NOMO-1 treated with DMSO at 0.1 percent for 48 hours (cell line): ENCODE measurements at regions not wholly inside any gene's neighbourhood (a gene's known extent, or its start where the extent isn't known, plus 50 kb on each side); places are given as distances from the start of the nearest gene placed in this dataset.
"Not testable (repeated sequence)": the region's sequence is repeated elsewhere in the genome, so short reads cannot be mapped to it uniquely, and the experiment has no call there.

Source experiments
- DNase-seq: peaks from one replicate; lab custom pipeline; 2025; ENCODE audit not compliant: unreplicated experiment; lab: John Stamatoyannopoulos, UW

DNA sequence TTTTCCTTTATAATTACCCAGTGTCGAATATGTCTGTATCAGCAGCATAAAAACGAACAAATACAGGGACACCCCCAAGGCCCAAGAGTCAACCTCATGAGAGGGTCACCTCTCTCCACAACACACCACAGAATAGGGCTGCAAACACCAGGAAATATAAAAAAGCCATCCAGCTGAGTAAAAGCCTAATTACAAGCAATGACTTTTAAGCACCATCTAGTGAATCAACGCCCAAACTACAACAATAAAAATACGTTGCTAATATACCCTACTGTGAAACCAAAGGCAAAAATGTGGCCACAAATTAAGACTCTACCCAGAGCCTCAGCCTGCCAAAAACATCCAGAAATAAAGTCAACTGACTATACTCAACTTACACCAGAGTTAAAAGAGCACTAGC, 817.9 kb upstream of the NEGR1 start:
- DNase-seq: no peak

DNA sequence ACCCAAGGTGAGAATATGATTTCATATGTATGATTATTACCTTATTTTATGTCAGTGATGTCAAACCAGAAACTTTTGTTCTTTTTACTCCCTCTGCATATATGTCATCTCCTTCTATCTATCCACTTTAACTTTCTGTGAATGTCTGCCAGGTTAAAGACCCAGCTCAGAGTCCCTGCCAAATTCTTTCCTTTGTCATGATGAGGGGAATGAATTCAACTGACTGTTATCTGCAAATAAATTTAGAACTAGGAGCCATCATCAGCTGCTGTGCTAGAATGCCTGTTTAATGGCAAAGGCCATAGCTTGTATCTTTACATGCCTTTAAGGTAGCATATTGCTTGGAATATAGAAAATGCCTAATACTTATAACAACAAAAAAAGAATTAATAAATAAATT, 815.6 kb upstream of the NEGR1 start:
- no peak for DNase-seq

DNA sequence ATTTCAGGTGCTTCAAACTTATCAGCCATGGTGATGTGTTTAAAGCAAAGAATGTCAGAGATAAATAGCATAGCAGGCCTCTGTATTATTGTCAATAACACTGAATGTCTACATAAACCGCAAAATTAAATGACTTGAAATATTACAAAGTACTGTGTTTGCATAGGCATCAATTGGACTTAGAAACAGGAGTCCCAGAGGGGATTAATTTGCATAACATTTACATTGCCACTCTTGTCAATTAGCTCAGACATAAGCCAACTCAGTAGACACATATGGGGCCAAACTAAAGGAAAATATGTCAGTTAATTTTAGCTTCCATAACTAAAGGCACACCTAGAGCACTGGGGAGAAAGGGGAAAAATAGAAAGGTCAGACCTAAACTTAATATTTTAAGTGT, 814.5 kb upstream of the NEGR1 start:
- DNase-seq: no peak

DNA sequence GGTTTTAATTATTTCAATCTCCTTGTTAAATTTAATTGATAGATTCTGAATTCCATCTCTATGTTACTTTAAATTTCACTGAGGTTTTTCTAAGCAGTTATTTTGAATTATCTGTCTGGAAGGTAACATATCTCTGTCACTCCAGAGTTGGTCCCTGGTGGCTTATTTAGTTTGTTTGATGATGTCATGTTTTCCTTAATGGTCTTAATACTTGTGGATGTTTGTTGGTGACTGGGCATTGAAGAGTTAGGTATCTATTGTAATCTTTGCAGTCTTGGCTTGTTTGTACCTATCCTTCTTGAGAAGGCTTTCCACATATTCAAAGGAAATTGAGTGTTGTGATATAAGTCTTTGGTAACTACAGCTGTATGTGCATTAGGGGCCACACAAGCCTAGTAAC, 810.0 kb upstream of the NEGR1 start:
- DNase-seq: no peak

DNA sequence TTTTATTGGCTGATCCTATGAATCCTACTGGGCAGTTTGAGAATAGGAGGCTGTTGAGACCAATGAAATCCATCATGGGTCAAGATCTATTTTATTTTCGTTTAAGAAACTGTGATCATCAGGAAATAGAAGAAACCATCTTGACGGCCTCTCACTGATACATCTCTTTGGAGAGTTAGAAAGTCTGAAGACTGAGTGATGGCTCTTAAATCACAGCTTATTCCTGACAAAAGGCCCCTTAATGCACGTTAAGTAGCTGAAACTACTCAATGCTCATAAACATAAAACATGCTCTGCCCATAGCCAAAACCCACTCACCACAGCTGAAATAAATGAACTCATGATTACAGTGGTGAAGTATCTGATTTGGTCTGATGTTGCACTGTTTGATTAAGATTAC, 784.5 kb upstream of the NEGR1 start:
- no peak for DNase-seq

DNA sequence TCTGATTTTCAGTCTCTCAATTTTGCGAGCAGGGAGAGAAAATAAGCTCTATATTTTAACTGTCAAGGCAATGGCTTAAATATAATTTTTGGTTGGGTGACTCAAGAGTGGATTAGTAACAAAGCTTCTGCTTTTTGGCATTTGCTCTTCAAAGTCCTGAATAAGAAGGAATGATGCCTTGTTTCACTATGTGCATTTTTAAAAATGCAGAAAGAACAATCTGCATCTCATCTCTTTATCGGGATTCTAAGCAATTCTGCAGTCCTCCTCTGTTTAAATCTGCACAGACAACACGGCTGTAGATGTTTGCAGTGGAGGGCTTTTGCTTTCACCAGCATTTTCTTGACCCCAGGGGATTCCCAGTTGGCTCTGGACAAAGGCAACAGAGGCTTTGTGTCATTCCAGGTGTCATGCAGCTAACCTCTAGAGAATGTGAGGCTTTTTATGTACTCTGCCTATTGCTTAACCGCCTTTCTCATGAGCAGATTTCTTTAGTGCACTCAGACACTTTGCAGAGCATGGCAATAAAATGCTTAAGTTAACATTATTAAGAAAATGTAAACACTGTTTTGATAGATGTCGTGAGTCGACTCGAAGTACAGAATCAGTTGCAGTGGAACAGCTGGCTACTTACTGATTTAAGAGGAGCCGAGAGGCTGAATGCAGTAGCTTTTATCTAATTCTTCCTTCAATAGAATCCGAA, 783.2 kb upstream of the NEGR1 start:
- no peak for DNase-seq

DNA sequence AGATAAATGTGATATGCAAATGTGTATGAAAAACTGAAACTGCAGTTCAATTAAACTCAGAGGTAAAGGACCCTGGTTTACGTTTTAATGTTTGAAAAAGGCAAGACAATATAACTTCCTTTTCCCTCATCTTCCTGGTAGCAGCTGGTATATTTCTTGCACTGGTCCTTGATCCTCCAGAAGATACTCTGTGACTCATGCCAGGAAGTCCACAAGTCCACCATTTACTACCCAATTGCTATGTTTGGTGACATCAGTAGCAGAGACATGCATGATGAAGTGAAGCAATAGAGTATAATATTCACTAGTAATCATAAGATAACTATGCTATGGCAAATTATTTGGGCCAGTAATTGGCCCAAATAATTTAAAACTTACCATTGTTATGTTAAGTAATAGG, 774.5 kb upstream of the NEGR1 start:
- no peak for DNase-seq

DNA sequence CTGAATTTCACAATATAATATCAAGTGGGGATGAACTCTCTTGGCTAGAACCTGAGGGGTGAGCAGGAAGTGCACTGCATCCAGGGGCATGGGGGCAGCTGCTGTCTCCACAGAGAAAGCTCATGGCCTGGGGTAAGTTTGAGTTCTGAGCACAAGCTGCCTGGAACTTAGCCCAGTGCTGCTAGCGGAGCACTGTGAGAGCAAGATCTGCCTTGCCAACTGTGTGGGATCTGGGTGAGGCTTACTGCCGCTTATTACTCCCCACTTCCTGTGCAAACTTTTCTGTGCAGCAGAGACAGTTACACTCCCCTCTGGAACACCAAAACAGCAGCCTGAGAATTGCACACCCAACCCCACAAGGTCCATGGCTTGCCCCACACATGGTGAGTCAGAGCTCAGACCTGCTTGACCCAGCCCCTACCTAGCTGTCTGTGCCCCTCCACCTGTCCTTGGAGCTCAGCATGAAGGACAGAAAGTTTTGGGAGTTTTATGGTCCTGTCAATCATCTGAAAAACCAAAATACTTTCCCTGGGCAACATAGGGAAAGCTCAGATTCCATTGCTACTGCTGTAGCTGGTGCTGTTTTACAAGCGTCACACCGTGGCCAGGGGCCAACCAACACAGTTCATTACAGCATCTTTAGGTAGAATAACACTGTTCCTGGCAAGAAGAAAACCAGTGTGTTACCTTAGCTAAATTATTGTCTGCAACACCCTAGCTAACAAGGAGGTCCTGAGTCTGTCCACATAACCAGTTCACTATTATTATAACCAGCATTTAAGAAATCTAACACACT, 762.1 kb upstream of the NEGR1 start:
- no peak for DNase-seq

DNA sequence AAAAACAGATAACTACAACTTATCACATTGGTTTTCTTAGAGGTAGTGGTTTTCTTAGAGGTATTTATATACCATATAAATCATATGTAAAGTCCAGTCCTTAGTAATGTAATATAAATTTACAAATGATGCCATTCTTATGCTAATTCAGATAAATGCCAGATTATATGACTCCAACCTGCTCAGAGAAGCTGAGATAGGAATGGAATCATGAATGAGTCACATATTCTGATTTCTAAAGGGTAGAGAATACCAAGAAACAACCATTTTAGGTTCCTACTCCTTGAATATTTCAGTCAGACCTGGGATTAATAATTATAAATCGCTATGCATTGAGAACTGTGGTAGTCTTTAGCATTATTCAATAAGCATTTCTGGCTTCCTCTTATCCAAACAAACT, 760.1 kb upstream of the NEGR1 start:
- DNase-seq: no peak

DNA sequence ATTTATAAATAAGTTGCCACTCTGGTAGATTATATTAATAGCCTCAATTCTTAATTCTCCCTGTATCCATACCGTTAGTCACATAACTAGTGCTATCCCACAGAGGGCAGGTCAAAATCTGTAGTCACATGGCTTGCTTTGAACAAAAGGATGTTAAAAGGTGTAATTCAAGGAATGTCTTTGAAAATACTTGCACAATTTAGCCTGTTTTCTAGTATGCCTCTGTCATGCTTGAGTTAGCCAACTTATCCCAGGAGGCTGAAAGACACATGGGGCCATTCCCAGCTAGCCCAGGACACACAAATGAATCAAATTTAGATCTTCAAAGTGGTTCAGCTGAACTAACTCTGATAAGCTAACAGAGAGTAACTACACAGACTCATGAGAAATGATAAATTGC, 758.5 kb upstream of the NEGR1 start:
- no peak for DNase-seq

DNA sequence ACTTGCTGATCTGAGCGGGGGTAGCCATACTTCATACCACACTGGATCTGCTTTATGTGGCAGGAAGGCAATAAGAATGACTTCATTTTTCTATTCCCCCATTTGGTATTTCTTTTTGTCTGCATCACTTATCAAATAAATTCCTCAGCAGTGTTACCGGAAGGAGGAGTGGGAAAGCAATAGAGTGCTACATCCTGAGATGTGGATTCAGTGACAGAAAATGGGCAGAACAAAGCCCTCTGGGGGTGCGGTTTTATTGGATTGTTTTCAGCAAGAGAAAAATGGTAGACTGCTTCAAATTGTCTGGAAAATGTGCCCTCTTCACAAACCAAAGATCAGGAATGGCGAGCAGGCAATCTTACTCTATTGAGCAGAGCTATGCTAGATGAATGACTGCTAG, 751.9 kb upstream of the NEGR1 start:
- DNase-seq: no peak

DNA sequence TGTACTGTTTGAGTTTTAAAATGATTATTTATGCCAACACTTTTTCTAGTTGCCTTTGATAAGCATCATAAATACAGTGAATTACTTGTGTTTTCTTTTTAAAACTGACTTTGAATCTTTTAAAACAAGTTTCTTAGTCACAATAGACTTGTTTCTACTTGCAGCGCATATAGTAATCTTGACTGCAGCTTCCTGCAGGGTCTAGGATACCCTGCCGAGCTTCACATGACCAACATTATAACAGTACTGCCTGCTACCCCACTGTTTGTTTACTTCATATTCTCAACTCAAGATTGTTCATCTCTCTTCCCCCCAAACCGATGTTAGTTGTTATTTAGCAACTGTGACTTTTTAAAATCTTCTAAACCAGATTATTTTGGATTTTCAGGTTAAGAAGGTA, 751.3 kb upstream of the NEGR1 start:
- no peak for DNase-seq

DNA sequence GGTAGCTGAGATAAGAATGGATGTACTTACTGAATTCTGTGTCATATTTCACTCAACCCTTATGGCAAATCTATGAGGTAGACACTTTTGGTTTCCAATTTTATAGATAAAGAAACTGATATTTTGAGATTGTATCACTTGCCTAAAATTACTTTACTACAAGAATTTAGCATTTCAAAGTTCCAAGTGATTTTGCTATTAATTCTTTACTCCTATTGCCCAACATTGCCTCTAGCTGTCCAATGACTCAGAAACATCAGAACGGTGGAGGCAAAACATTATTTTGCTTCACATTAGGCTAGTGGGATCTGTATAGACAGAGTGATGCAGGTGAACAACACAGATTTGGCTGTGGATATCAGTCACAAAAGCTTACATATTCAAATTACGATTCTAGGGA, 747.2 kb upstream of the NEGR1 start:
- DNase-seq: no peak

DNA sequence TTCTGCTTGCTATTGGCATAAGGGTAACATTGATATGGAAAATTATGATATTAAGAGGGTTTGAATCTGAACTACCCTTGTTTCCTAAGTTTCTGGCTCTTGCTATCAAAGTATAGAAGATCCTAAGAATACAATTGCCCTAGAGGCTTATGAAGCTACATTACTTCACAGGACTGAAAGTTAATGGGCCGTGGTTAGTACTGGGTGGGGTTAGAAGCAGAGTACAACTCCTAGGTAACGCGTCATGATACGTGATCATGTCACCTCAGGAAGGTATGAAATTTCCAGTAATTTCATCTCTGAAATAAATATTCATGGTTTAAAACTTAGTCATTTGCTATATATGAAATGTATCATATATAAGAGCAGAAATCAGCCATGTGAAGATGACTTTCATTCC, 743.8 kb upstream of the NEGR1 start:
- no peak for DNase-seq

DNA sequence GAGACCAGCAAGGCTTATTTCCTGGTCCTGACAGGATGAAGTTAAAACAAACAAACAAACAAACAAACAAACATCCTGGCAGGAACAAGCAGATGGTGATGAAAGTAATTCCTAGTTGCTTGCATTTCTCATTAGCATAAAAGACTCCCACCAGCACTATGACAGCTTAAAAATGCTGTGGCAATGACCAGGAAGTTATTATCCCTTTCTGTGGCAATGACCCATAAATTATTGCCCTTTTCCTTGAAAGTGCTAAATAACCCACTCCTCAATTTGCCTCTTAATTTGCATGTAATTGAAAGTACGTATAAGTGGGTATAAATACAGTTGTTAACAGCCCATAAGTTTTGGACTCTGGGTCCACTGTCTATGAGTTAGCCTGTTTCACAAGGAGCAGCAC, 727.6 kb upstream of the NEGR1 start:
- DNase-seq: no peak

DNA sequence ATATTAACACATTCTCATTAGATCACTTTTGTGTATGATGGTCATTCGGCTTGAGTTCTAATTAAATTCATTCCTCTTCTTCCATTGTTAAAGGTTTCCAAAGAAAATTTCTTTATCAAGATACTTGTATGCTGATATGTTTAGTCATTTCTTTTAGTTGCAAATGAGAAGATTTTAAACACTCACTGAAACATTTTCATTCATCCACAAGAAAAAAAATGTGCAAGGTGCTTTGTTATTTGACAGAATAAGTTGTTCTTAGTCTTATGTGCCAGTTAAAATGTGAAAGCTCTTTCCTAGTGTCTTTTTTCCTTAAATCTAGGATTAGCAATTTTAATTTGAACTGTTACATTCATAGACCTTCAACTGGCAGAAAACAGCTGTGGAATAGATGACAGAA, 727.0 kb upstream of the NEGR1 start:
- DNase-seq: no peak

DNA sequence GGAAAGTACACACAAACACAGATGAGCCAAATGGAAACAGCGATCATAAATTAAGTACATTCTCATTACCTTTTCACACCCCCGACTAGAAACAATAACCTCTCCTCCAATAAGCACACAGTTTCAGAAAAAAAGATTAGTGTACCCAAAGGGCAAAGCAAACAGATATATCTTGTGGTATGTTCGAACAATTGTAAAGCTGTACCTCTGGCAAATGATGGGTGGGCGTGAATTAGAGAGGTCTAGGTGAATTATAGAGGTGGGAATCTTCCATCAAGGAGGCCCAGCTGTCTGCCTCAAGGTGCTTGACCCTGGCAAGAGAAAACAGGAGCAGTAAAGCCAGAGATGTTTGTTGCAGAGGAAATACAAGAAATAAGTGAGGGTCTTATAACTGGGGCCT, 715.3 kb upstream of the NEGR1 start:
- no peak for DNase-seq

DNA sequence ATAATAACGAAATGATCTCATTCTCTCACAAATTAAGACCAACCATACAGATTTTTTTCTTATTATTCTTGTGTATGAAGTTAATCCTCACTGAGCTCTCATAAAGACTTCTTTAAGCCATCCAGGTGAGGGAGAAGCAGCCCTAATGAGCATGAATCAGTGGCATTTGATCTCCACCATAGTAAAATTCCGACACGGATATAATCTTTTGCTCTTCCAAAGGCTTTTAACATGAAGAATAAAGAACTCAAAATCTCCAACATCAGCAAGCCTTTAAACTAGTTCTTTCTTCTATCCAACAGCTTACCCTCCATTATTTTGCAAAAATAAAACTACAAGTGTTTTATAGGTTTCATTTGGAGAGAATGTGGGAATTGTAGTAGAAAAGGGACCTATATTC, 714.7 kb upstream of the NEGR1 start:
- no peak for DNase-seq

DNA sequence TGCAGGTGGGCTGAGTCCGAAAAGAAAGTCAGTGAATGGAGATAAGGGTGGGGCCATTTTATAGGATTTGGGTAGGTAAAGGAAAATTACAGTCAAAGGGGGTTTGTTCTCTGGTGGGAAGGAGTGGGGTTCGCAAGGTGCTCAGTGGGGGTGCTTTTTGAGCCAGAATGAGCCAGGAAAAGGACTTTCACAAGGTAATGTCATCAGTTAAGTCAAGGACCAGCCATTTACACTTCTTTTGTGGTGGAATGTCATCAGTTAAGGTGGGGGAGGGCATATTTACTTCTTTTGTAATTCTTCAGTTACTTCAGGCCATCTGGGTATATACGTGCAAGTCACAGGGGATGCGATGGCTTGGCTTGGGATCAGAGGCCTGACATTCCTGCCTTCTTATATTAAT, 705.5 kb upstream of the NEGR1 start:
- not testable (repeated sequence) for DNase-seq

DNA sequence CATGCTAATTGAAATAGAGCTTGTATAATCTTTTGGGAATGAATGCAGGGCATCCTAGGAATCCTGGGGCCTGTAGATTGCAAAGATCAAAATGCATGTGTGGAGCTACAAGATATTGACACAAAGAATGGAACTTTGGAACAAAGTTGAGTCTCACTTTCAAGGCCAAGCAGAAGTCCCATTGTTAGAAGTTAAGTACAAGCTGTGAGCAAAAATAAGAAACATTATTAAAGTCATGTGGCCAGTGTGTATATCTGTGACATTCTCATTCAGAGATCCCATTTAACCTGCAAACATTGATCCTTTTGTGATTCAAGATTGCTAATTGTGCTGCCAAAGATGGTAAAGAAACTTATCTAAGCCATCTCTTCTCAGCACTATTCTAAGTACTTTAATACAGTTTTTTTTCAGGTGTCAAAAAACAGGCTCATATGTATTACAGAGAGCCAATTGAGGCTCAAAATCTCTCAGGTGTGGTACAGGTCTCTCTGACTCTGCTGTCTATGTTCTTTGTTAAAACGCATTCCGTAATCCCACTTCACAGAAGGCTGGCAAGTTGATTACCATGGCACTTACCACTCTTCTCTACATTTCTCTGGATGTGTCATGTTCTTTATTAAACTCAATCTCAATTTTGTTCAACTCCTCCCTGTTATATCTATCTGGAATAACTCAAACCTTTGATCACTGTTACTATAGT, 704.4 kb upstream of the NEGR1 start:
- no peak for DNase-seq

DNA sequence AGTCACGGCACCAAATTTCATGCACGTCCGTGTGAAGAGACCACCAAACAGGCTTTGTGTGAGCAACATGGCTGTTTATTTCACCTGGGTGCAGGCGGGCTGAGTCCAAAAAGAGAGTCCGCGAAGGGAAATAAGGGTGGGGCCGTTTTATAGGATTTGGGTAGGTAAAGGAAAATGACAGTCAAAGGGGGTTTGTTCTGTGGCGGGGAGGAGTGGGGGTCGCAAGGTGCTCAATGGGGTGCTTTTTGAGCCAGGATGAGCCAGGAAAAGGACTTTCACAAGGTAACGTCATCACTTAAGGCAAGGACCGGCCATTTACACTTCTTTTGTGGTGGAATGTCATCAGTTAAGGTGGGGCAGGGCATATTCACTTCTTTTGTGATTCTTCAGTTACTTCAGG, 702.7 kb upstream of the NEGR1 start:
- DNase-seq: not testable (repeated sequence)

DNA sequence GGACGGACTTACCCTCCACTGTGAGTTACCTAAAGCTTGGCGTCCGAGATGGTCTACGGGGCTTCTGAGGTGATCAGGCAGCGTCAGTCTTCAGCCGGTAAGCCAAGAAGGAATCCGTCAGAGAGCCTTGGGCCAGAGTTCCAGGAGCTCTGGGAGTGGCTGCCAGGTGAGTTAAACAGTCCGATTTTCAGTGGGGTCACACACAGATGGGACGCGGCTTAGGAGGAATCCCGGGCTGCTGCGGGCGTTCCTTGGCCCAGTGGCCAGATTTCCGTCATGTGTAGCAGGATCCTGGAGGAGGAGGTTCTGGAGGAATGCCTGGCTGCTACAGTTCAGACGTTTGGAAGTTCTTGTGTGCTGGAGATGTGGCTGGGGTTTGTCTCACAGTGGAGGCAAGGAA, 700.7 kb upstream of the NEGR1 start:
- not testable (repeated sequence) for DNase-seq
